GM21423 (cell line): ENCODE measurements at regions not wholly inside any gene's neighbourhood (a gene's known extent, or its start where the extent isn't known, plus 50 kb on each side); places are given as distances from the start of the nearest gene placed in this dataset.
"Not testable (repeated sequence)": the region's sequence is repeated elsewhere in the genome, so short reads cannot be mapped to it uniquely, and the experiment has no call there.

Experiments used
- ATAC-seq: cut with Tn5 transposase; IDR thresholded peaks from one replicate; pipeline ENCODE4 v1.9.1; 2021; ENCODE audit warnings: mild to moderate bottlenecking, moderate library complexity; ENCODE audit not compliant: unreplicated experiment

GRCh38 chr5:103708601-103709000 lies 146.0 kb upstream of the NUDT12 start:
- no peak for ATAC-seq

GRCh38 chr5:103706939-103707682 lies 144.5 kb upstream of the NUDT12 start:
- ATAC-seq: no peak

GRCh38 chr5:103703617-103704016 lies 141.0 kb upstream of the NUDT12 start:
- no peak for ATAC-seq

GRCh38 chr5:103693517-103693916 lies 130.9 kb upstream of the NUDT12 start:
- no peak for ATAC-seq

GRCh38 chr5:103690676-103691075 lies 128.1 kb upstream of the NUDT12 start:
- ATAC-seq: no peak

- no peak for ATAC-seq
Observed at GRCh38 chr5:103679873-103680272, 117.3 kb upstream of the NUDT12 start.

GRCh38 chr5:103676198-103676597 lies 113.6 kb upstream of the NUDT12 start:
- ATAC-seq: not testable (repeated sequence)

GRCh38 chr5:103674739-103675138 lies 112.2 kb upstream of the NUDT12 start:
- ATAC-seq: no peak

GRCh38 chr5:103674251-103674650 lies 111.7 kb upstream of the NUDT12 start:
- no peak for ATAC-seq

- ATAC-seq: no peak
Observed at GRCh38 chr5:103669615-103670014, 107.0 kb upstream of the NUDT12 start.

GRCh38 chr5:103668281-103668680 lies 105.7 kb upstream of the NUDT12 start:
- no peak for ATAC-seq

- ATAC-seq: no peak
Observed at GRCh38 chr5:103667068-103667467, 104.5 kb upstream of the NUDT12 start.

- ATAC-seq: no peak
Observed at GRCh38 chr5:103657301-103657700, 94.7 kb upstream of the NUDT12 start.

GRCh38 chr5:103648086-103648485 lies 85.5 kb upstream of the NUDT12 start:
- no peak for ATAC-seq

GRCh38 chr5:103646698-103647614 lies 84.4 kb upstream of the NUDT12 start:
- no peak for ATAC-seq

GRCh38 chr5:103645816-103646215 lies 83.2 kb upstream of the NUDT12 start:
- no peak for ATAC-seq

GRCh38 chr5:103638979-103639378 lies 76.4 kb upstream of the NUDT12 start:
- ATAC-seq: no peak

GRCh38 chr5:103624675-103625074 lies 62.1 kb upstream of the NUDT12 start:
- ATAC-seq: no peak

- no peak for ATAC-seq
Observed at GRCh38 chr5:103624035-103624480, 61.5 kb upstream of the NUDT12 start.

GRCh38 chr5:103623425-103623824 lies 60.8 kb upstream of the NUDT12 start:
- ATAC-seq: no peak

GRCh38 chr5:103621548-103621930 lies 59.0 kb upstream of the NUDT12 start:
- ATAC-seq: no peak
